Activated naive CD8-positive, alpha-beta T cell treated with anti-CD3 and anti-CD28 coated beads, Interleukin-2, amount 10 ng/mL, durations not matched to agents 7 days and 5 days (primary cell): ENCODE measurements at regions not wholly inside any gene's neighbourhood (a gene's known extent, or its start where the extent isn't known, plus 50 kb on each side); places are given as distances from the start of the nearest gene placed in this dataset.
A peak's percentile ranks its signal among the peaks of the same experiment; 100 is the strongest.

Source experiments
- ATAC-seq: fragments of 150-1000 bp; cut with Tn5 transposase; one replicate; pipeline ENCODE4 v1.10.0; 2021; ENCODE audit warnings: low read depth, moderate library complexity
- POLR2A ChIA-PET: fragments of 350-600 bp; sonication (Branson Sonifier 250); formaldehyde crosslinking; loops from one replicate; lab custom pipeline; 2021; ENCODE audit warnings: antibody characterized with exemption; lab: Charles Lee
- DNase-seq: peaks from one replicate; pipeline ENCODE4 v3.0.0; 2021
- H3K27ac Mint-ChIP-seq: one replicate; pipeline ENCODE4 v1.8.0; 2022; ENCODE audit warnings: mild to moderate bottlenecking, mixed read lengths
- H3K27me3 Mint-ChIP-seq: one replicate; pipeline ENCODE4 v1.8.0; 2022; ENCODE audit warnings: mild to moderate bottlenecking, moderate library complexity, mixed read lengths
- H3K36me3 Mint-ChIP-seq: one replicate; pipeline ENCODE4 v1.8.0; 2021; ENCODE audit warnings: mild to moderate bottlenecking, mixed read lengths
- H3K4me1 Mint-ChIP-seq: one replicate; pipeline ENCODE4 v1.8.0; 2021; ENCODE audit warnings: mixed read lengths
- H3K4me3 Mint-ChIP-seq: one replicate; pipeline ENCODE4 v1.8.0; 2022; ENCODE audit warnings: mild to moderate bottlenecking, moderate library complexity, mixed read lengths
- H3K9me3 Mint-ChIP-seq: one replicate; pipeline ENCODE4 v1.8.0; 2021; ENCODE audit warnings: mixed read lengths

DNA sequence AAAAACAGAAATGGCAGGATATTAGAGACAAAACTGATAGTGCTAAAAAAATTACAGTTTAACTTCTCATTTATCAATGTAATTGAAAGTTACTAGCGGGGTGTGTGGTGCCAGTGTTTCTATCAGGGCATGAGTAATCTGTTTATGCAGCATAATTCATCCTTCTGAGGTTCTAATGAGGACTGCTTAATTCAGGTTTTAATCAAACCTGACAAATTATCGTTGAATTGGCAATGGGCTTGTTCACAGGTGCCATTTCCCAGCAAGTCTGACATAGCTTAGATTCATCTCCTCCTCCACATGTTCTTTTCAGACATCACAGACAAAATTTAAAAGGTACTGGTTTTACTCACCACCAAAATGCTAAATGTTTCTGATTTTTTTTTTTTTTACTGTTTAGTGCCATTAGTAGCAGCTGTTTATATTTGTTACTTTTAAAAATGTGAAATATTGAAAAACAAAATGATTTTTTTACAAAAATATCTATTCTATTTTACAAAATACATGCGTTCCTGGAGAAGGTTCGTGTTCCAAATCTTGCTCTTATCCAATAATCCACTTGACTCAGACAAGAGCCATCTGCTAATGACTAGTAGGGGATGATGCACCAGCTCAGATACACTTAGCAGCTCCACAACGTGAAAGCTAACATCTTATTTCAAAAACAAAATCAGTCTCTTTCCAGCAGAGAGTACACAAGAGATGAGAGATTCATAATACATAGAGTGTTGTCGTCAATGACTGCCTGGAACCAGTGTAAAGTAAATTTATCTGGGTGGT is 447.7 kb upstream of the DPPA4 start:
- POLR2A ChIA-PET = no interaction called here

DNA sequence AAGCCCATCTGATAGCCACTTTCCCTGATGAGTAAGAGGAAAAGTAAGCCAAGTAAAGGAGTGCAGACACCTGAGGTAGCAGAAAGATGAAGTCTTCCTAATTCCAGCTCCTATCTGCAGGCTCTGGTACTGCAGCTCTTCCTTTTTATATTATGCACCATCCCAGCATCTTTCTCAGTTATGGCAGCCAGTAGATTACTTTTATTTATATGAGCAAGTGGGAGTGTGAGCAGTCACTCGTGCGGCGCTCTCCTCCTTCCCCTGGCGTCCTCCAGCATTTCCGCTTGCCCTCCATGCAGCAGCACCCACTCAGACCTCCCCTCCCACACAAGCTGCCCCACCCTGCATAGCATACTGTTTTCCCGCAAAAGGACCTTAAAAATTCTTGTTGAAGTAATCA is 465.9 kb upstream of the DPPA4 start:
- POLR2A ChIA-PET = no interaction called here
- Mint-ChIP-seq H3K4me3 (no peak overlapping the region), H3K4me1 (peaks cover 25% of the 10 kb centered on the region), H3K9me3 (peaks cover 15% of the 10 kb centered on the region), H3K27ac (no peak overlapping the region), H3K27me3 (no peaks in the 10 kb centered on the region), H3K36me3 (peaks cover 38% of the 10 kb centered on the region)
- DNase-seq (no peak), ATAC-seq (no peak)

More for the DNA sequence above, 447.7 kb upstream of the DPPA4 start:
- peaks cover 2% of the 10 kb centered on the region for H3K36me3 Mint-ChIP-seq
- no peaks in the 10 kb centered on the region for H3K27me3 Mint-ChIP-seq
- DNase-seq = no peak
- no peak overlapping the region for H3K27ac Mint-ChIP-seq
- no peak for ATAC-seq
- no peak overlapping the region for H3K4me3 Mint-ChIP-seq
- H3K9me3 Mint-ChIP-seq = peaks cover 4% of the 10 kb centered on the region
- H3K4me1 Mint-ChIP-seq = peaks cover 2% of the 10 kb centered on the region

DNA sequence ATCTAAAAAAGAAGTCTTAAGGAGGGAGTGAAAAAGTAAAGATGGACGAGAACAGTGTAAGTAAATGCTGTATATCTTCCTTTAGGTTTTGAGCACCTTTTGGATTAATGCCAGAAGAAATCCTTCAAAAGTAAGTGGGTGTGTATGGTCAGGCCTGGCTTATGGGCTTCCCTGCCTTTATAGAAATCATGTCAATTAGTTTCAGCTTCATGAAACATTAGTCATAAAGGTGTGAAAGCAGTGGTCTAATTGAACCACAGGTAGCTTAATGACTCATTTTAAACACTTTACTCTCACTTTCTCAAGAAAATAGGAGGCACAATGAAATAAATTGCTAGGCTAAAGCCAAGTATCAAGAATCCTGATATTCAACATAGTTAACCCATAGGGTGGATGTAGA is 467.4 kb upstream of the DPPA4 start:
- ATAC-seq (peak; percentile 33), DNase-seq (no peak)
- Mint-ChIP-seq H3K4me1 (peaks cover 25% of the 10 kb centered on the region), H3K4me3 (peak overlapping the region; percentile 46), H3K36me3 (peaks cover 35% of the 10 kb centered on the region), H3K27ac (peak overlapping the region; percentile 74), H3K9me3 (peaks cover 16% of the 10 kb centered on the region), H3K27me3 (no peaks in the 10 kb centered on the region)
- POLR2A ChIA-PET = no interaction called here

DNA sequence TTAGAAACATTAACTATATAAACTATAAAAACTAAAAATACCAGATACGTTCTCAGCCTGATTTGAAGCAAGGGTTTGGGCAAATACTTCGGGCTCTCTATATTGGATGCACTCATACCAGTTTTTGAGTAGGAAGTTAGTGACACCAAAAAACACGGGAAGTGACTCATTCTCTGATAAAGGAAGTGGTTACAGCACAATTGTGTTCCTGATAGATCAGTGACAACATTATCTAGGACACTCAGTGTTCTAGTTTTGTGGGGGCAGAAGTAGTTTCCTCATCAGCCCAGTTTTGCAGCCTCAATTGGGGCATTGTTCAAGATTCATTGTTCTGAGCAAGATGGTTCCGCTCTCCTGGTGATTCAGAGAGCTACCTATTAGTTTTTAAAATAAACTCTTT is 469.6 kb upstream of the DPPA4 start:
- H3K4me1 Mint-ChIP-seq = peaks cover 25% of the 10 kb centered on the region
- DNase-seq (no peak), ATAC-seq (peak; percentile 90)
- peaks cover 30% of the 10 kb centered on the region for H3K36me3 Mint-ChIP-seq
- H3K9me3 Mint-ChIP-seq = peaks cover 13% of the 10 kb centered on the region
- POLR2A ChIA-PET = interaction anchor here (0.7 kb wide), 1 partner anchor 1738 kb away, joined by 3 read pairs; no protein-coding TSS in a partner anchor
- H3K27me3 Mint-ChIP-seq = no peaks in the 10 kb centered on the region
- peak overlapping the region; percentile 96 for H3K27ac Mint-ChIP-seq
- peak overlapping the region; percentile 78 for H3K4me3 Mint-ChIP-seq

DNA sequence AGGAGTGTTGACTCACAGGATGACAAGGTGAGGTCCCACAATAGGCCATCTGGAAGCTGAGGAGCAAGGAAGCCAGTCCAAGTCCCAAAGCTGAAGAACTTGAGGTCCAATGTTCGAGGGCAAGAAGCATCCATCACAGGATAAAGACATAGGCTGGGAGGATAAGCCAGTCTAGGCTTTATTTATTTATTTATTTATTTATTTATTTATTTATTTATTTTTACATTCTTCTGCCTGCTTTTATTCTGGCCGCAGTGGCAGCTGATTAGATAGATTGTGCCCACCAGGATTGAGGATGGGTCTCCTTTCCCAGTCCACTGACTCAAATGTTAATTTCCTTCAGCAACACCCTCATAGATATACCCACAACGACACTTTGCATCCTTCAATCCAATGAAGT is 472.2 kb upstream of the DPPA4 start:
- Mint-ChIP-seq H3K9me3 (peaks cover 13% of the 10 kb centered on the region), H3K4me3 (no peak overlapping the region), H3K4me1 (peaks cover 22% of the 10 kb centered on the region), H3K36me3 (peaks cover 30% of the 10 kb centered on the region), H3K27ac (no peak overlapping the region), H3K27me3 (no peaks in the 10 kb centered on the region)
- DNase-seq (no peak), ATAC-seq (no peak)
- POLR2A ChIA-PET = no interaction called here

DNA sequence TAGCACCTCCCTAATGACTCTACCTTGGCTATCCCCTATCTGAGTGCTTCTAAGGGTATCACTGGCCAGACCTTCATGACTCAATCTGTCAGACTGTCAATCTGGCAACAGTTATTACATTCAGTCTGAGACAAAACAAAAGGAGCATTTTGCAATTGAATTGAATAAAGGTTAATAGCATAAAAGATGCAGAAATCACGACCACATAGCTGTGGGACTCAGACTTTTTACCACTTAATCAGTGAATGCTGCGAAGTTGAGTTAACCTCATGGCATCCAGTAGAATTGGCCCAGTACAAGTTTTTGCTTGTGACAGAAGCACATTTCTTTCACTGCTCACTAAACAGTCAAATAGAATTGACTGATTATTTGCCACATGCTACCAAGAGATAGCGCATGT is 480.7 kb upstream of the DPPA4 start:
- Mint-ChIP-seq H3K36me3 (peaks cover 9% of the 10 kb centered on the region), H3K4me3 (no peak overlapping the region), H3K27me3 (no peaks in the 10 kb centered on the region), H3K9me3 (peaks cover 8% of the 10 kb centered on the region), H3K4me1 (no peaks in the 10 kb centered on the region), H3K27ac (no peak overlapping the region)
- DNase-seq = no peak
- ATAC-seq = no peak
- POLR2A ChIA-PET = no interaction called here

- no peak for ATAC-seq
- no peaks in the 10 kb centered on the region for H3K4me1 Mint-ChIP-seq
- H3K4me3 Mint-ChIP-seq = no peak overlapping the region
- peaks cover 8% of the 10 kb centered on the region for H3K9me3 Mint-ChIP-seq
- DNase-seq = no peak
- POLR2A ChIA-PET = no interaction called here
- no peak overlapping the region for H3K27ac Mint-ChIP-seq
- peaks cover 3% of the 10 kb centered on the region for H3K36me3 Mint-ChIP-seq
- no peaks in the 10 kb centered on the region for H3K27me3 Mint-ChIP-seq
These were observed 482.4 kb upstream of the DPPA4 start for GRCh38 chr3:109819734-109820133.

GRCh38 chr3:109825971-109826810 is 488.8 kb upstream of the DPPA4 start:
- DNase-seq (no peak), ATAC-seq (no peak)
- peaks cover 9% of the 10 kb centered on the region for H3K9me3 Mint-ChIP-seq
- H3K4me1 Mint-ChIP-seq = no peaks in the 10 kb centered on the region
- H3K36me3 Mint-ChIP-seq = peaks cover 4% of the 10 kb centered on the region
- no peak overlapping the region for H3K27ac Mint-ChIP-seq
- no peak overlapping the region for H3K4me3 Mint-ChIP-seq
- H3K27me3 Mint-ChIP-seq = no peaks in the 10 kb centered on the region
- POLR2A ChIA-PET = no interaction called here

GRCh38 chr3:109831403-109831802 is 494.1 kb upstream of the DPPA4 start:
- peaks cover 2% of the 10 kb centered on the region for H3K36me3 Mint-ChIP-seq
- DNase-seq (no peak), ATAC-seq (no peak)
- H3K27ac Mint-ChIP-seq = no peak overlapping the region
- H3K4me3 Mint-ChIP-seq = no peak overlapping the region
- no peaks in the 10 kb centered on the region for H3K27me3 Mint-ChIP-seq
- no peaks in the 10 kb centered on the region for H3K4me1 Mint-ChIP-seq
- POLR2A ChIA-PET = no interaction called here
- peaks cover 3% of the 10 kb centered on the region for H3K9me3 Mint-ChIP-seq

DNA sequence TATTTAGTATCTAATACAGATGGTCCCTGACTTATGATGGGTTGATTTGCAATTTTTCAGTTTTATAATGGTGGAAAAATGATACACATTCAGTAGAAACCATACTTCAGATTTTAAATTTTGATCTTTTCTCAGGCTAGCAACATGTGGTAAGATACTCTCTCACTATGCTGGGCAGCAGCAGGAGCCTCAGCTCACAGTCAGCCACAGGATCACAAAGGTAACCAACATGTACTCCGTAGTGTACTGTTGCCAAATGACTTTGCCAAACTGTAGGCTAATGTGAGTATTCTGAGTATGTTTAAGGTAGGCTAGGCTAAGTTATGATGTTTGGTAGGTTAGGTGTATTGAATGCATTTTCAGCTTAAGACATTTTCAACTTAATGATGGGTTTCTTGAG is 498.6 kb upstream of the DPPA4 start:
- POLR2A ChIA-PET = no interaction called here
- Mint-ChIP-seq H3K27ac (no peak overlapping the region), H3K4me1 (no peaks in the 10 kb centered on the region), H3K9me3 (no peaks in the 10 kb centered on the region), H3K27me3 (no peaks in the 10 kb centered on the region), H3K36me3 (peaks cover 1% of the 10 kb centered on the region), H3K4me3 (no peak overlapping the region)
- DNase-seq = no peak
- no peak for ATAC-seq

DNA sequence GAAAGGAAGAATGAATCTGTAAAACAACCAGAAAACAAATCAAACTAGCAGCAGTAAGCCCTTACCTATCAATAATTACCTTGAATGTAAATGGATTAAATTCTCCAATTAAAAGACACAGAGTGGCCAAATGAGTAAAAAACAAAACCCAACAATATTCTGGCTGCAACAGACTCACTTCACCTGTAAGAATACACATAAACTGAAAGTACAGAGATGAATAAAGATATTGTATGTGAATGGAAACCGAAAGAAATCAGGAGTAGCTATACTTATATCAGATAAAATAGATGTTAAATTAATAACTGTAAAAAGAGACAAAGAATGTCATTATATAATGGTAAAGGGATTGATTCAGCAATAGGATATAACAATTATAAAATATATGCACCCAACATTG is 514.5 kb upstream of the DPPA4 start:
- no peak overlapping the region for H3K27ac Mint-ChIP-seq
- H3K9me3 Mint-ChIP-seq = peaks cover 26% of the 10 kb centered on the region
- H3K27me3 Mint-ChIP-seq = no peaks in the 10 kb centered on the region
- POLR2A ChIA-PET = no interaction called here
- DNase-seq = no peak
- peaks cover 24% of the 10 kb centered on the region for H3K36me3 Mint-ChIP-seq
- ATAC-seq = no peak
- peaks cover 4% of the 10 kb centered on the region for H3K4me1 Mint-ChIP-seq
- H3K4me3 Mint-ChIP-seq = no peak overlapping the region

DNA sequence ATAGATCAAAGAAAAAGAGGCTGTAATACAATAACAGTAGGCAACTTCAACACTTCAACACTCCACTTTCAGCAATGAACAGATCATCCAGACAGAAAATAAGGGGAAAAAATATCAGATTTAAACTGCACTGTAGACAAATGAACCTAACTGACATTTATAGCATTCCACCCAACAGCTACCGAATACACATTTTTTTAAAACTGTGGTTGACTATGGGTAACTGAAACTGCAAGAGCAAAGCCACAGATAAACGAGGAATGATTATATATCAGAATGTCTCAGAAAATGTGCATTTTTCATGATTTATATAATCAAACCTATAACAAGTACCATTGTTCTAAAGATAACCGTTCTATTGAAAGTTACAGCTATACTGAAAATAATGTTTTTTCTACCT is 514.9 kb upstream of the DPPA4 start:
- POLR2A ChIA-PET = no interaction called here
- H3K4me3 Mint-ChIP-seq = no peak overlapping the region
- peaks cover 24% of the 10 kb centered on the region for H3K36me3 Mint-ChIP-seq
- H3K27me3 Mint-ChIP-seq = no peaks in the 10 kb centered on the region
- H3K4me1 Mint-ChIP-seq = peaks cover 4% of the 10 kb centered on the region
- no peak for DNase-seq
- peaks cover 26% of the 10 kb centered on the region for H3K9me3 Mint-ChIP-seq
- no peak for ATAC-seq
- no peak overlapping the region for H3K27ac Mint-ChIP-seq

GRCh38 chr3:109853077-109853731 is 515.9 kb upstream of the DPPA4 start:
- ATAC-seq (no peak), DNase-seq (no peak)
- H3K9me3 Mint-ChIP-seq = peaks cover 28% of the 10 kb centered on the region
- peaks cover 23% of the 10 kb centered on the region for H3K36me3 Mint-ChIP-seq
- POLR2A ChIA-PET = no interaction called here
- H3K27ac Mint-ChIP-seq = no peak overlapping the region
- H3K27me3 Mint-ChIP-seq = no peaks in the 10 kb centered on the region
- H3K4me1 Mint-ChIP-seq = peaks cover 4% of the 10 kb centered on the region
- H3K4me3 Mint-ChIP-seq = no peak overlapping the region
